GM23338 (cell line): ENCODE measurements at regions not wholly inside any gene's neighbourhood (a gene's known extent, or its start where the extent isn't known, plus 50 kb on each side); places are given as distances from the start of the nearest gene placed in this dataset.
A peak's percentile ranks its signal among the peaks of the same experiment; 100 is the strongest.

Experiments
- ATAC-seq: fragments of 200-7000 bp; cut with Tn5 transposase; 3 replicates; pipeline ENCODE4 v1.9.1; 2020
- DNase-seq: peaks from one replicate; pipeline ENCODE4 v3.0.0-alpha.2; 2015; ENCODE audit warnings: low spot score
- H2AFZ ChIP-seq: fragments of 200-600 bp; sonication (generic); 2 replicates; pipeline ENCODE4 v1.8.0; 2016; ENCODE audit warnings: antibody characterized with exemption, mild to moderate bottlenecking, moderate library complexity
- H3F3A ChIP-seq: fragments of 200-600 bp; sonication (generic); replicated peaks from 2 replicates; pipeline ENCODE4 v1.8.0; 2017; ENCODE audit warnings: antibody characterized with exemption, mixed run types, low read depth
- H3K27ac ChIP-seq: fragments of 200-600 bp; sonication (generic); 2 replicates; pipeline ENCODE4 v1.6.1; 2016; ENCODE audit warnings: low read depth
- H3K27me3 ChIP-seq: fragments of 200-600 bp; sonication (generic); 2 replicates; pipeline ENCODE4 v1.8.0; 2016; ENCODE audit warnings: mild to moderate bottlenecking, mixed run types, moderate library complexity; ENCODE audit not compliant: insufficient read depth
- H3K36me3 ChIP-seq: fragments of 200-600 bp; sonication (generic); 2 replicates; pipeline ENCODE4 v1.8.0; 2016; ENCODE audit warnings: mild to moderate bottlenecking; ENCODE audit not compliant: insufficient read depth
- H3K4me1 ChIP-seq: fragments of 200-600 bp; sonication (generic); 2 replicates; pipeline ENCODE4 v1.8.0; 2016; ENCODE audit warnings: mild to moderate bottlenecking, moderate library complexity; ENCODE audit not compliant: insufficient read depth
- H3K4me2 ChIP-seq: fragments of 200-600 bp; sonication (generic); 2 replicates; pipeline ENCODE4 v1.7.1; 2017; ENCODE audit warnings: mixed run types
- H3K4me3 ChIP-seq: fragments of 200-600 bp; sonication (generic); 2 replicates; pipeline ENCODE4 v1.6.1; 2016; ENCODE audit warnings: mixed run types
- H3K79me2 ChIP-seq: fragments of 200-600 bp; sonication (generic); replicated peaks from 2 replicates; pipeline ENCODE4 v1.8.0; 2017; ENCODE audit warnings: mild to moderate bottlenecking; ENCODE audit not compliant: insufficient read depth
- H3K9me2 ChIP-seq: fragments of 200-600 bp; sonication (generic); 2 replicates; pipeline ENCODE4 v1.8.0; 2017; ENCODE audit not compliant: insufficient read depth
- H4K20me1 ChIP-seq: fragments of 200-600 bp; sonication (generic); replicated peaks from 2 replicates; pipeline ENCODE4 v1.8.0; 2017; ENCODE audit warnings: mild to moderate bottlenecking; ENCODE audit not compliant: insufficient read depth
- H3K27ac Mint-ChIP-seq: 2 replicates; pipeline ENCODE4 v1.8.0; 2020; ENCODE audit warnings: inconsistent platforms, mild to moderate bottlenecking, moderate library complexity, mixed read lengths
- H3K27me3 Mint-ChIP-seq: 3 replicates; pipeline ENCODE4 v1.8.0; 2022; ENCODE audit warnings: low read depth, mild to moderate bottlenecking, moderate library complexity, mixed read lengths, inconsistent platforms; ENCODE audit not compliant: insufficient read depth, poor library complexity
- H3K36me3 Mint-ChIP-seq: 3 replicates; pipeline ENCODE4 v1.8.0; 2021; ENCODE audit warnings: low read depth, mild to moderate bottlenecking, inconsistent platforms, moderate library complexity, mixed read lengths
- H3K4me1 Mint-ChIP-seq: 3 replicates; pipeline ENCODE4 v1.8.0; 2020; ENCODE audit warnings: mild to moderate bottlenecking, inconsistent platforms, mixed read lengths
- H3K4me3 Mint-ChIP-seq: 3 replicates; pipeline ENCODE4 v1.8.0; 2021; ENCODE audit warnings: moderate library complexity, mild to moderate bottlenecking, inconsistent platforms, mixed read lengths
- H3K9me3 Mint-ChIP-seq: 3 replicates; pipeline ENCODE4 v1.8.0; 2020; ENCODE audit warnings: moderate library complexity, mild to moderate bottlenecking, inconsistent platforms, mixed read lengths
- CREB1 ChIP-seq: fragments of 250-450 bp; sonication (Bioruptor Pico); IDR thresholded peaks from 2 replicates; pipeline ENCODE4 v1.5.0; 2020; ENCODE audit warnings: low read depth, mild to moderate bottlenecking, moderate library complexity
- CTCF ChIP-seq, 2 experiments: fragments of 200-600 bp in 1 of 2; sonication (generic) in 1 of 2; conservative IDR thresholded peaks; 2 replicates each; pipeline versions ENCODE4 v1.5.1 to v1.6.1; 2016 to 2017; ENCODE audit warnings: antibody characterized with exemption in 2 of 2, low read depth in 2 of 2, mild to moderate bottlenecking in 2 of 2, moderate library complexity in 1 of 2
- ETS1 ChIP-seq: IDR thresholded peaks from 2 replicates; pipeline ENCODE4 v1.6.1; 2016; ENCODE audit warnings: antibody characterized with exemption
- EZH2 ChIP-seq: fragments of 200-600 bp; sonication (generic); IDR thresholded peaks from one replicate; pipeline ENCODE4 v1.8.0; 2017; ENCODE audit warnings: antibody characterized with exemption, mild to moderate bottlenecking, low read depth; ENCODE audit not compliant: unreplicated experiment
- JUNB ChIP-seq: IDR thresholded peaks from one replicate; pipeline ENCODE4 v1.6.1; 2016; ENCODE audit warnings: antibody characterized with exemption; ENCODE audit not compliant: unreplicated experiment
- NANOG ChIP-seq: IDR thresholded peaks from 2 replicates; pipeline ENCODE4 v1.6.1; 2016; ENCODE audit warnings: antibody characterized with exemption, borderline replicate concordance
- POLR2AphosphoS5 ChIP-seq: IDR thresholded peaks from 2 replicates; pipeline ENCODE4 v1.6.1; 2016; ENCODE audit warnings: antibody characterized with exemption, low read depth
- REST ChIP-seq: IDR thresholded peaks from one replicate; pipeline ENCODE4 v1.6.1; 2018; ENCODE audit warnings: antibody characterized with exemption; ENCODE audit not compliant: unreplicated experiment
- STAT1 ChIP-seq: IDR thresholded peaks from one replicate; pipeline ENCODE4 v1.6.1; 2016; ENCODE audit warnings: antibody characterized with exemption; ENCODE audit not compliant: unreplicated experiment
- ZNF114 ChIP-seq: fragments of 250-450 bp; sonication (Bioruptor Pico); IDR thresholded peaks from 2 replicates; pipeline ENCODE4 v1.5.0; 2020; ENCODE audit warnings: mild to moderate bottlenecking, moderate library complexity
- ZNF331 ChIP-seq: fragments of 250-450 bp; sonication (Bioruptor Pico); IDR thresholded peaks from 2 replicates; pipeline ENCODE4 v1.5.0; 2020; ENCODE audit warnings: low read depth, mild to moderate bottlenecking, moderate library complexity
- ZNF462 ChIP-seq: fragments of 250-450 bp; sonication (Bioruptor Pico); IDR thresholded peaks from 2 replicates; pipeline ENCODE4 v1.5.0; 2020; ENCODE audit warnings: mild to moderate bottlenecking, moderate library complexity

- Mint-ChIP-seq H3K27me3 (no peaks in the 10 kb centered on the region), H3K4me3 (no peak overlapping the region), H3K9me3 (peaks cover 4% of the 10 kb centered on the region; the same call in 2 of the 3 replicates), H3K36me3 (peaks cover 12% of the 10 kb centered on the region; the same call in 2 of the 3 replicates), H3K4me1 (peaks cover 14% of the 10 kb centered on the region), H3K27ac (0 out of 2 replicates have a peak overlapping the region, but pooled peaks have one; percentile 46)
- no peak for TF ChIP-seq NANOG
- TF ChIP-seq JUNB, result no peak
- no peak for TF ChIP-seq STAT1
- no peak for TF ChIP-seq ZNF331
- TF ChIP-seq ETS1, result no peak
- TF ChIP-seq POLR2AphosphoS5, result no peak
- TF ChIP-seq CREB1 (CRISPR knock-in tag), result no peak
- TF ChIP-seq CTCF (conservative IDR thresholded peaks at IDR 0.05; ENCODE audit: low read depth in 2 of 2), result no peak
- no peak for TF ChIP-seq ZNF114
- TF ChIP-seq ZNF462 (CRISPR knock-in tag), result no peak
- no peak for TF ChIP-seq REST
- TF ChIP-seq EZH2, result no peak
- Histone ChIP-seq H3K4me1 (peaks cover 10% of the 10 kb centered on the region; the same call in 1 of the 2 replicates), H3K36me3 (no peaks in the 10 kb centered on the region), H3K4me2 (no peak overlapping the region), H3K9me2 (no peaks in the 10 kb centered on the region), H3K27ac (peak overlapping the region; percentile 24; the same call in 1 of the 2 replicates), H4K20me1 (no peaks in the 10 kb centered on the region), H2AFZ (no peak overlapping the region), H3F3A (no peaks in the 10 kb centered on the region), H3K27me3 (no peaks in the 10 kb centered on the region), H3K79me2 (no peaks in the 10 kb centered on the region), H3K4me3 (no peak overlapping the region)
- DNase-seq, result no peak
- no peak for ATAC-seq
Observed at GRCh38 chr4:112973750-112974251, 75.7 kb upstream of the ANK2 start.
